HG03280 (cell line): ENCODE measurements at regions not wholly inside any gene's neighbourhood (a gene's known extent, or its start where the extent isn't known, plus 50 kb on each side); places are given as distances from the start of the nearest gene placed in this dataset.
A peak's percentile ranks its signal among the peaks of the same experiment; 100 is the strongest.

Source experiments
- ATAC-seq: cut with Tn5 transposase; IDR thresholded peaks from one replicate; pipeline ENCODE4 v1.9.1; 2021; ENCODE audit warnings: mild to moderate bottlenecking, moderate library complexity; ENCODE audit not compliant: unreplicated experiment

- no peak for ATAC-seq
Measured at GRCh38 chr5:159452480-159453167, 122.3 kb upstream of the IL12B start.

GRCh38 chr5:159453209-159453608 lies 122.9 kb upstream of the IL12B start:
- no peak for ATAC-seq

GRCh38 chr5:159456261-159456660 lies 126.0 kb upstream of the IL12B start:
- ATAC-seq = no peak

- peak; percentile 82 for ATAC-seq
Measured at GRCh38 chr5:159456722-159457465, 126.6 kb upstream of the IL12B start.

GRCh38 chr5:159458217-159458711 lies 128.0 kb upstream of the IL12B start:
- peak; percentile 31 for ATAC-seq

GRCh38 chr5:159459132-159459627 lies 128.9 kb upstream of the IL12B start:
- no peak for ATAC-seq

- ATAC-seq = no peak
Measured at GRCh38 chr5:159459951-159460538, 129.8 kb upstream of the IL12B start.

- ATAC-seq = no peak
Measured at GRCh38 chr5:159463590-159464321, 133.5 kb upstream of the IL12B start.

- ATAC-seq = no peak
Measured at GRCh38 chr5:159465604-159466003, 135.3 kb upstream of the IL12B start.

- ATAC-seq = no peak
Measured at GRCh38 chr5:159467666-159468065, 137.4 kb upstream of the IL12B start.

GRCh38 chr5:159469496-159470372 lies 139.4 kb upstream of the IL12B start:
- no peak for ATAC-seq

- ATAC-seq = no peak
Measured at GRCh38 chr5:159471904-159472303, 141.6 kb upstream of the IL12B start.

GRCh38 chr5:159475026-159475425 lies 144.7 kb upstream of the IL12B start:
- no peak for ATAC-seq

- no peak for ATAC-seq
Measured at GRCh38 chr5:159478950-159479349, 148.7 kb upstream of the IL12B start.

GRCh38 chr5:159480849-159481248 lies 150.6 kb upstream of the IL12B start:
- ATAC-seq = no peak

GRCh38 chr5:159481751-159482150 lies 151.5 kb upstream of the IL12B start:
- no peak for ATAC-seq

GRCh38 chr5:159486836-159487235 lies 156.5 kb upstream of the IL12B start:
- ATAC-seq = no peak

GRCh38 chr5:159488516-159488915 lies 158.2 kb upstream of the IL12B start:
- ATAC-seq = no peak

- ATAC-seq = peak; percentile 65
Measured at GRCh38 chr5:159489779-159490178, 159.5 kb upstream of the IL12B start.

- no peak for ATAC-seq
Measured at GRCh38 chr5:159490507-159490906, 160.2 kb upstream of the IL12B start.
